ENCODE measurements at regions not wholly inside any gene's neighbourhood (a gene's known extent, or its start where the extent isn't known, plus 50 kb on each side); places are given as distances from the start of the nearest gene placed in this dataset.

- TF ChIP-seq EP300 (IDR thresholded peaks at IDR 0.05; ENCODE audit: borderline replicate concordance in 1 of 2, control insufficient read depth in 1 of 2, low read depth in 2 of 2, low read length in 2 of 2): no peak
- no peak for TF ChIP-seq CEBPZ (IDR thresholded peaks at IDR 0.05; ENCODE audit: low read depth, low read length)
- TF ChIP-seq PRDM15 (CRISPR knock-in tag; IDR thresholded peaks at IDR 0.05): no peak
- no peak for TF ChIP-seq JUND (IDR thresholded peaks at IDR 0.05; ENCODE audit: low read depth, low read length)
- TF ChIP-seq CTCF (IDR thresholded peaks at IDR 0.05 in 2 of 3, conservative IDR thresholded peaks at IDR 0.05 in 1 of 3; ENCODE audit: control insufficient read depth in 2 of 3, extremely low read depth in 1 of 3, insufficient read depth in 1 of 3, low read depth in 3 of 3, low read length in 3 of 3): no peak
- TF ChIP-seq POLR2A (IDR thresholded peaks at IDR 0.05; ENCODE audit: low read depth, low read length): no peak
- no peak for TF ChIP-seq RFX5 (IDR thresholded peaks at IDR 0.05; ENCODE audit: low read depth, low read length)
- no peak for TF ChIP-seq HDGF (IDR thresholded peaks at IDR 0.05)
- no peak for TF ChIP-seq NFYA (IDR thresholded peaks at IDR 0.05; ENCODE audit: borderline replicate concordance, low read depth, low read length)
- no peak for TF ChIP-seq GABPA (IDR thresholded peaks at IDR 0.05; ENCODE audit: low read depth)
- TF ChIP-seq SMC3 (IDR thresholded peaks at IDR 0.05; ENCODE audit: borderline replicate concordance, low read length): no peak
These were observed 53.8 kb upstream of the ASB18 start for GRCh38 chr2:236317938-236318396.
